Lower leg skin (tissue), 4 donors: ENCODE measurements at regions not wholly inside any gene's neighbourhood (a gene's known extent, or its start where the extent isn't known, plus 50 kb on each side); places are given as distances from the start of the nearest gene placed in this dataset.

Source experiments
- DNase-seq, 2 donors: peaks; one replicate each; pipeline ENCODE4 v3.0.0-alpha.2; 2019; ENCODE audit warnings: low spot score in 2 of 2
- H3K4me3 ChIP-seq: fragments of 200-600 bp; sonication (generic); 2 replicates; pipeline ENCODE4 v1.5.1; 2017; ENCODE audit warnings: mild to moderate bottlenecking, low read depth; ENCODE audit not compliant: poor library complexity, severe bottlenecking
- CTCF ChIP-seq, 3 donors: fragments of 450-650 bp; IDR thresholded peaks; one replicate each; pipeline ENCODE4 v1.5.1; 2016; ENCODE audit warnings: antibody characterized with exemption in 3 of 3, mild to moderate bottlenecking in 3 of 3, moderate library complexity in 2 of 3
- POLR2A ChIP-seq, 2 donors: fragments of 450-650 bp; IDR thresholded peaks; one replicate each; pipeline ENCODE4 v1.6.1; 2016 to 2017; ENCODE audit warnings: antibody characterized with exemption in 2 of 2, mild to moderate bottlenecking in 1 of 2, moderate library complexity in 1 of 2
- WGBS, 2 donors: methylation state at CpG; one replicate each; pipeline ENCODE4 v1.1.5; 2018; 5-methylcytosine and 5-hydroxymethylcytosine counted together
- intact Hi-C: fragments of 100-400 bp; cut with DNase I; formaldehyde crosslinking; loops from one replicate; pipeline ENCODE4 v1.15.0; 2023; ENCODE audit warnings: low total_unique reads

- no peak for DNase-seq
- 83 to 91% methylated on average over 2 of the region's 2 CpGs for WGBS, 2 donors
- no peak overlapping the region for H3K4me3 ChIP-seq
- intact Hi-C loops: no loop called here
- TF ChIP-seq CTCF (IDR thresholded peaks at IDR 0.05) (no peak), POLR2A (IDR thresholded peaks at IDR 0.05) (no peak)
Observed at GRCh38 chr1:195999022-195999421, 609.2 kb downstream of the KCNT2 start.

- TF ChIP-seq CTCF (IDR thresholded peaks at IDR 0.05) (no peak), POLR2A (IDR thresholded peaks at IDR 0.05) (no peak)
- intact Hi-C loops: no loop called here
- 47 to 70% methylated on average over 3 of the region's 3 CpGs for WGBS, 2 donors
- DNase-seq: no peak
- H3K4me3 ChIP-seq: no peak overlapping the region
Observed at GRCh38 chr1:195981448-195982139, 626.6 kb downstream of the KCNT2 start.

- H3K4me3 ChIP-seq: no peak overlapping the region
- no peak for TF ChIP-seq POLR2A (IDR thresholded peaks at IDR 0.05)
- TF ChIP-seq CTCF (IDR thresholded peaks at IDR 0.05): no peak
- WGBS, 2 donors: 90 to 95% methylated on average over 1 of the region's 1 CpG
- no peak for DNase-seq
- intact Hi-C loops: no loop called here
Observed at GRCh38 chr1:195979646-195980045, 628.6 kb downstream of the KCNT2 start.

GRCh38 chr1:195973311-195973904 is 634.8 kb downstream of the KCNT2 start:
- no peak overlapping the region for H3K4me3 ChIP-seq
- TF ChIP-seq POLR2A (IDR thresholded peaks at IDR 0.05): no peak
- no peak for TF ChIP-seq CTCF (IDR thresholded peaks at IDR 0.05)
- 66 to 81% methylated on average over 1 of the region's 1 CpG for WGBS, 2 donors
- no peak for DNase-seq
- intact Hi-C loops: no loop called here

GRCh38 chr1:195971589-195971988 is 636.7 kb downstream of the KCNT2 start:
- H3K4me3 ChIP-seq: no peak overlapping the region
- intact Hi-C loops: no loop called here
- TF ChIP-seq POLR2A (IDR thresholded peaks at IDR 0.05) (no peak), CTCF (IDR thresholded peaks at IDR 0.05) (no peak)
- 90 to 100% methylated on average over 1 of the region's 1 CpG for WGBS, 2 donors
- no peak for DNase-seq

- DNase-seq: no peak
- 78 to 94% methylated on average over 1 of the region's 1 CpG for WGBS, 2 donors
- no peak for TF ChIP-seq POLR2A (IDR thresholded peaks at IDR 0.05)
- no peak for TF ChIP-seq CTCF (IDR thresholded peaks at IDR 0.05)
- no peak overlapping the region for H3K4me3 ChIP-seq
- intact Hi-C loops: no loop called here
Observed at GRCh38 chr1:195970209-195970608, 638.0 kb downstream of the KCNT2 start.
